Activated CD4-positive, alpha-beta T cell treated with anti-CD3 and anti-CD28 coated beads for 36 hours (primary cell): ENCODE measurements at regions not wholly inside any gene's neighbourhood (a gene's known extent, or its start where the extent isn't known, plus 50 kb on each side); places are given as distances from the start of the nearest gene placed in this dataset.

ENCODE experiments used
- ATAC-seq: fragments of 200-7000 bp; cut with Tn5 transposase; one replicate; pipeline ENCODE4 v1.10.0; 2021; ENCODE audit warnings: mild to moderate bottlenecking, moderate library complexity
- CTCF ChIA-PET: fragments of 350-600 bp; sonication (Branson Sonifier 250); formaldehyde crosslinking; loops from one replicate; lab custom pipeline; 2021; ENCODE audit warnings: antibody characterized with exemption; lab: Charles Lee
- POLR2A ChIA-PET: fragments of 350-600 bp; sonication (Branson Sonifier 250); formaldehyde crosslinking; loops from one replicate; lab custom pipeline; 2021; ENCODE audit warnings: antibody characterized with exemption, inconsistent platforms; lab: Charles Lee
- DNase-seq: peaks from one replicate; pipeline ENCODE4 v3.0.0-alpha.2; 2020
- H3K27ac Mint-ChIP-seq: one replicate; pipeline ENCODE4 v1.8.0; 2021; ENCODE audit warnings: mixed read lengths
- H3K27me3 Mint-ChIP-seq: one replicate; pipeline ENCODE4 v1.8.0; 2021; ENCODE audit warnings: mixed read lengths
- H3K36me3 Mint-ChIP-seq: one replicate; pipeline ENCODE4 v1.8.0; 2021; ENCODE audit warnings: low read depth, mixed read lengths
- H3K4me1 Mint-ChIP-seq: one replicate; pipeline ENCODE4 v1.8.0; 2021; ENCODE audit warnings: mixed read lengths
- H3K4me3 Mint-ChIP-seq: one replicate; pipeline ENCODE4 v1.8.0; 2021; ENCODE audit warnings: mild to moderate bottlenecking, moderate library complexity, mixed read lengths
- H3K9me3 Mint-ChIP-seq: one replicate; pipeline ENCODE4 v1.8.0; 2021; ENCODE audit warnings: low read depth, mixed read lengths
- intact Hi-C, 2 experiments: fragments of 100-400 bp; cut with DNase I in 1 of 2; cut with micrococcal nuclease in 1 of 2; formaldehyde crosslinking; loops; one replicate each; pipeline versions ENCODE4 v1.14.2 to v1.15.1; 2022 to 2024; cut with DNase I, micrococcal nuclease

- DNase-seq (no peak), ATAC-seq (no peak)
- Mint-ChIP-seq H3K9me3 (no peaks in the 10 kb centered on the region), H3K27ac (no peak overlapping the region), H3K27me3 (peaks cover 7% of the 10 kb centered on the region), H3K36me3 (no peaks in the 10 kb centered on the region), H3K4me1 (no peaks in the 10 kb centered on the region), H3K4me3 (no peak overlapping the region)
- ChIA-PET CTCF (interaction anchor here (0.6 to 1.6 kb wide), 2 partner anchors 15 to 19 kb away, joined by 3 read pairs; no protein-coding TSS in a partner anchor), POLR2A (no interaction called here)
- intact Hi-C loops = no loop called here
Measured at GRCh38 chr1:227429447-227430359, 111.4 kb upstream of the CDC42BPA start.

GRCh38 chr1:227428803-227429202, 110.5 kb upstream of the CDC42BPA start:
- intact Hi-C loops = no loop called here
- no peaks in the 10 kb centered on the region for H3K4me1 Mint-ChIP-seq
- POLR2A ChIA-PET = no interaction called here
- H3K9me3 Mint-ChIP-seq = no peaks in the 10 kb centered on the region
- no peak overlapping the region for H3K27ac Mint-ChIP-seq
- H3K36me3 Mint-ChIP-seq = no peaks in the 10 kb centered on the region
- H3K27me3 Mint-ChIP-seq = peaks cover 8% of the 10 kb centered on the region
- CTCF ChIA-PET = interaction anchor here (1.6 kb wide), 1 partner anchor 19 kb away, joined by 3 read pairs; no protein-coding TSS in a partner anchor
- DNase-seq = no peak
- no peak for ATAC-seq
- no peak overlapping the region for H3K4me3 Mint-ChIP-seq

- H3K27me3 Mint-ChIP-seq = peaks cover 8% of the 10 kb centered on the region
- no peaks in the 10 kb centered on the region for H3K9me3 Mint-ChIP-seq
- no peaks in the 10 kb centered on the region for H3K36me3 Mint-ChIP-seq
- no peak overlapping the region for H3K27ac Mint-ChIP-seq
- no peaks in the 10 kb centered on the region for H3K4me1 Mint-ChIP-seq
- DNase-seq (no peak), ATAC-seq (no peak)
- H3K4me3 Mint-ChIP-seq = no peak overlapping the region
- intact Hi-C loops = no loop called here
- POLR2A ChIA-PET = no interaction called here
- CTCF ChIA-PET = interaction anchor here (0.6 kb wide), 1 partner anchor 503 kb away, joined by 3 read pairs; no protein-coding TSS in a partner anchor
Measured at GRCh38 chr1:227427411-227427810, 109.1 kb upstream of the CDC42BPA start.

GRCh38 chr1:227424953-227425352, 106.7 kb upstream of the CDC42BPA start:
- DNase-seq = no peak
- POLR2A ChIA-PET = no interaction called here
- ATAC-seq = no peak
- H3K36me3 Mint-ChIP-seq = no peaks in the 10 kb centered on the region
- no peak overlapping the region for H3K4me3 Mint-ChIP-seq
- intact Hi-C loops = no loop called here
- H3K27me3 Mint-ChIP-seq = peaks cover 9% of the 10 kb centered on the region
- H3K9me3 Mint-ChIP-seq = no peaks in the 10 kb centered on the region
- CTCF ChIA-PET = interaction anchor here (0.6 kb wide), 1 partner anchor 14 kb away, joined by 3 read pairs; no protein-coding TSS in a partner anchor
- no peak overlapping the region for H3K27ac Mint-ChIP-seq
- H3K4me1 Mint-ChIP-seq = no peaks in the 10 kb centered on the region

- Mint-ChIP-seq H3K27me3 (peaks cover 10% of the 10 kb centered on the region), H3K4me3 (no peak overlapping the region), H3K4me1 (no peaks in the 10 kb centered on the region), H3K36me3 (no peaks in the 10 kb centered on the region), H3K9me3 (no peaks in the 10 kb centered on the region), H3K27ac (no peak overlapping the region)
- no peak for DNase-seq
- ATAC-seq = no peak
- intact Hi-C loops = no loop called here
- ChIA-PET CTCF (no interaction called here), POLR2A (no interaction called here)
Measured at GRCh38 chr1:227424159-227424680, 105.9 kb upstream of the CDC42BPA start.

GRCh38 chr1:227422581-227422980, 104.3 kb upstream of the CDC42BPA start:
- no peak overlapping the region for H3K4me3 Mint-ChIP-seq
- CTCF ChIA-PET = no interaction called here
- no peak for DNase-seq
- POLR2A ChIA-PET = no interaction called here
- H3K36me3 Mint-ChIP-seq = no peaks in the 10 kb centered on the region
- no peak for ATAC-seq
- no peak overlapping the region for H3K27ac Mint-ChIP-seq
- H3K27me3 Mint-ChIP-seq = peaks cover 8% of the 10 kb centered on the region
- intact Hi-C loops = no loop called here
- no peaks in the 10 kb centered on the region for H3K4me1 Mint-ChIP-seq
- H3K9me3 Mint-ChIP-seq = no peaks in the 10 kb centered on the region

GRCh38 chr1:227420147-227420546, 101.9 kb upstream of the CDC42BPA start:
- Mint-ChIP-seq H3K9me3 (no peaks in the 10 kb centered on the region), H3K36me3 (no peaks in the 10 kb centered on the region), H3K4me3 (no peak overlapping the region), H3K27me3 (peaks cover 6% of the 10 kb centered on the region), H3K4me1 (no peaks in the 10 kb centered on the region), H3K27ac (no peak overlapping the region)
- CTCF ChIA-PET = interaction anchor here (0.6 kb wide), 1 partner anchor 558 kb away, joined by 3 read pairs; no protein-coding TSS in a partner anchor
- ATAC-seq (no peak), DNase-seq (no peak)
- intact Hi-C loops = no loop called here
- POLR2A ChIA-PET = no interaction called here

GRCh38 chr1:227417756-227418480, 99.6 kb upstream of the CDC42BPA start:
- Mint-ChIP-seq H3K27ac (no peak overlapping the region), H3K4me1 (no peaks in the 10 kb centered on the region), H3K4me3 (no peak overlapping the region), H3K36me3 (no peaks in the 10 kb centered on the region), H3K27me3 (peaks cover 4% of the 10 kb centered on the region), H3K9me3 (no peaks in the 10 kb centered on the region)
- POLR2A ChIA-PET = no interaction called here
- intact Hi-C loops = no loop called here
- CTCF ChIA-PET = no interaction called here
- DNase-seq (no peak), ATAC-seq (no peak)

GRCh38 chr1:227416156-227416830, 98.0 kb upstream of the CDC42BPA start:
- DNase-seq (no peak), ATAC-seq (no peak)
- ChIA-PET POLR2A (no interaction called here), CTCF (no interaction called here)
- H3K27ac Mint-ChIP-seq = no peak overlapping the region
- intact Hi-C loops = no loop called here
- no peaks in the 10 kb centered on the region for H3K9me3 Mint-ChIP-seq
- H3K27me3 Mint-ChIP-seq = peaks cover 7% of the 10 kb centered on the region
- H3K4me1 Mint-ChIP-seq = no peaks in the 10 kb centered on the region
- H3K4me3 Mint-ChIP-seq = no peak overlapping the region
- H3K36me3 Mint-ChIP-seq = no peaks in the 10 kb centered on the region

GRCh38 chr1:227415115-227415790, 97.0 kb upstream of the CDC42BPA start:
- intact Hi-C loops = no loop called here
- CTCF ChIA-PET = interaction anchor here (0.7 kb wide), 1 partner anchor 15 kb away, joined by 3 read pairs; no protein-coding TSS in a partner anchor
- ATAC-seq = no peak

GRCh38 chr1:227411066-227411465, 92.8 kb upstream of the CDC42BPA start:
- H3K27ac Mint-ChIP-seq = no peak overlapping the region
- no peaks in the 10 kb centered on the region for H3K9me3 Mint-ChIP-seq
- no peak for ATAC-seq
- peaks cover 16% of the 10 kb centered on the region for H3K27me3 Mint-ChIP-seq
- H3K4me3 Mint-ChIP-seq = no peak overlapping the region
- ChIA-PET CTCF (no interaction called here), POLR2A (no interaction called here)
- intact Hi-C loops = no loop called here
- H3K36me3 Mint-ChIP-seq = no peaks in the 10 kb centered on the region
- no peak for DNase-seq
- H3K4me1 Mint-ChIP-seq = no peaks in the 10 kb centered on the region

More at GRCh38 chr1:227415115-227415790, 97.0 kb upstream of the CDC42BPA start:
- H3K27me3 Mint-ChIP-seq = peaks cover 13% of the 10 kb centered on the region
- no peaks in the 10 kb centered on the region for H3K4me1 Mint-ChIP-seq
- no peaks in the 10 kb centered on the region for H3K9me3 Mint-ChIP-seq
- no peak overlapping the region for H3K27ac Mint-ChIP-seq
- POLR2A ChIA-PET = no interaction called here
- no peak for DNase-seq
- H3K36me3 Mint-ChIP-seq = no peaks in the 10 kb centered on the region
- H3K4me3 Mint-ChIP-seq = no peak overlapping the region
